ENCODE measurements at regions not wholly inside any gene's neighbourhood (a gene's known extent, or its start where the extent isn't known, plus 50 kb on each side); places are given as distances from the start of the nearest gene placed in this dataset.

DNA sequence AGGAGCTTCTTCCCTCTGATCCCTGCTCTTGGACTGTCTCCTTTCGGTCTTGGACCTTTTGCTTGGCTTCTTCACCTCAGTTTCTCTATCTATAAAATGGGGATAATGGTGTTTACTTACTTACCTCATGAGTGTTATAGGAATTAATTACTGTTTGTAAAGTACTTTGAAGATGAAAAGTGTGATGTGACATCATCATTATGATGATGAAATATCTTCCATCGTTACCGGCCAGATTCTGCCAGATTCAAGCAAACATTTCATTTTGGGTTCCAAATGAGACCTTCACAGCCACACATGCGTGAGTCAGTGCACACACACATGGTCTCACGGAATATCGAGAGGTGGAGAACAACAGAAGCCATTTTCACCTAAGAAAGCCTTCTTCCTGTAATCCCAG is 220.1 kb upstream of the RPL34 start:
- no peak for DNase-seq (ENCODE audit: low read depth in 2 of 2)

DNA sequence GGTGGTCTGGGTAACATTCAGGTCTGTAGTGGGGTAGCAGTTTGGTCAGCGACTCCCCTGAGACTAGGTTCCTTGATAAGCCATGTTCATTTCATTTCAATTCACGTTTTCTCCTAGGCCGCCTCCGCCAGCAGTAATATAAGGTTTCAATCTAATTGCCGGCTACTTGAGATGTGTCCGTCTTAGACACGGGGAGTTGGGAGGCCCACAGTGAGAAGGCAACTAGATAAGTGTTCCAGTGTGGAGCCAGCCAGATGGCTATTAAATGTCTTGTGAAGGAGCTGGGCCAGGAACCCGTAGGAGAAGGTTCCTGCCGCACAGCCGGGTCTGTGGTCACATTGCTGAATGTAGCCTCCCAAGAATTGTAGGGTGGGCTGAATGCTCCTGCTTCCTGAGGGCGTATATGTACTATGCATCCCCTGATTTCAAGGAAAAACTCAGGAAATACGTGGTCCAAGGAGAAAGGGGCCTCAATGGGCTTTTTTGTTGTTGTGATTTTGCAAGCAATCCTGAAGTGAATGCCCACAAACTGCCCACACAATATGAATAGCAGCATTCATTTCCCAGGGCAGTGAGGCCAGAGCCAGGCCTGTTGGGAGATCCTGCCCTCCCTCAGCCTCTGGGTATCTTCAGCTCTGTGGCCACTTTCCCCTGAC is 220.6 kb upstream of the RPL34 start:
- no peak for DNase-seq (ENCODE audit: low read depth in 2 of 2)

DNA sequence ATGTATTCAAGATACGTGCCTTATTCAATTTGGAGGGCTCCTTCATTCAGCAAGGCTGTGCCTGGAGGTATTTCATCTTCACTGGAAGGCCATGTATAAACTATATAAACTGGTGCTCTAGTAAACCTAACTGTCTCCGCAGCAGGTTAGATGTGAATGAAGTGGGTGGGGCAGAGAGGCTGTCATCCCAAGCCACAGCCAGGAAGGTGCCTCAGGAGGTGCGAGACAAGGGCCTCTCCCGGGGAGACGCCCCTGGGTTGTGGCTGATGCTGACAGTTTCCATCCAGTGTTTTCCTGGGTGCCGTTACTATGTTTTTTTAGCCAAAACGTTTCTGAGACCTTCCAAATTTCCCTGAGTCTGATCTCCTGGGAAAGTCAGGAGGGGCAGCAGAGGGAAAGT is 221.5 kb upstream of the RPL34 start:
- no peak for DNase-seq (ENCODE audit: low read depth in 2 of 2)

- DNase-seq (ENCODE audit: low read depth in 2 of 2), result no peak
Measured at GRCh38 chr4:108398316-108398715, 222.1 kb upstream of the RPL34 start.

DNA sequence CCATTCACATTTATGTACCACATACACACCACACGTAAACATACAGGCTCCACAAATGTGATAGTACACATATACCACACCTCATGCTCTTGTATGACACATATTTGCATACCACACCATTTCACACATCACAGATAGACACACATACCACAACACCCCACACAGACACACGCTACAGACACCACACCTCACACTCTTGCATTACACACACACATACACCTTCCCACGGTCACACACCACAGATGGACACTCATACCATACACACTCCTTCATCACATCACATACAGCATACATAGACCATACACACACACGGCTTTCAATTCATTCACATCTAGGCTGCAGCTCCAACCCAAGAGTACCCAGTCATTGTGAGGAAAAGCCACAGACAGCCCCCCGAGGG is 222.5 kb upstream of the RPL34 start:
- DNase-seq (ENCODE audit: low read depth in 2 of 2), result no peak

GRCh38 chr4:108396900-108397497 is 223.4 kb upstream of the RPL34 start:
- no peak for DNase-seq (ENCODE audit: low read depth in 2 of 2)

GRCh38 chr4:108395786-108396185 is 224.6 kb upstream of the RPL34 start:
- no peak for DNase-seq (ENCODE audit: low read depth in 2 of 2)

DNA sequence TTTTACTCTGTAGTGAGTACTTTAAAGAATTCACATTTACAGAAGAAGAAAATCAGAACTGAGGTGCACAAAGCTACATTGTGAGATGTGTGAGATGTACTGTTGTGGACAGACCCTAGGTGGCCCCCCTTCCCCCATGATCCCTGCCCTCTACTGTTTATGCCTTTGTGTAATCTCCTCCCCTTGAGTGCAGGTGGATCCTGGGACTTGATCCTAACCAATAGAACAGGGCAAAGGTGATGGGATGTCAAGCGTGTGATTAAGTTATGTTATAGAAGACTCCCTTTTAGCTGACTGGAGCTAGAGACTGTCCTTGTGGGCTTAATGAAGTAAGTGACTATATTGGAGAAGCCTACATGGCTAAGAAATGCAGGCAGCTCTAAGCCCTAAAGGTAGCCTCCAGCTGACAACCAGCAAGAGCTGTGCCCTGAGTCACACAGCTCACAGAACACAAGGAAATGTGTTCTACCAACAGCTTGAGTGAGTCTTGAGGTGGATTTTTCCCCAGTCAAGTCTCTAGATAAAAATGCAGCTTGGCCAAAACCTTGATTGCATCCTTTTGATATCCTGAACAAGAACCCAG is 225.2 kb upstream of the LEF1 start:
- DNase-seq (ENCODE audit: low read depth in 2 of 2), result no peak

DNA sequence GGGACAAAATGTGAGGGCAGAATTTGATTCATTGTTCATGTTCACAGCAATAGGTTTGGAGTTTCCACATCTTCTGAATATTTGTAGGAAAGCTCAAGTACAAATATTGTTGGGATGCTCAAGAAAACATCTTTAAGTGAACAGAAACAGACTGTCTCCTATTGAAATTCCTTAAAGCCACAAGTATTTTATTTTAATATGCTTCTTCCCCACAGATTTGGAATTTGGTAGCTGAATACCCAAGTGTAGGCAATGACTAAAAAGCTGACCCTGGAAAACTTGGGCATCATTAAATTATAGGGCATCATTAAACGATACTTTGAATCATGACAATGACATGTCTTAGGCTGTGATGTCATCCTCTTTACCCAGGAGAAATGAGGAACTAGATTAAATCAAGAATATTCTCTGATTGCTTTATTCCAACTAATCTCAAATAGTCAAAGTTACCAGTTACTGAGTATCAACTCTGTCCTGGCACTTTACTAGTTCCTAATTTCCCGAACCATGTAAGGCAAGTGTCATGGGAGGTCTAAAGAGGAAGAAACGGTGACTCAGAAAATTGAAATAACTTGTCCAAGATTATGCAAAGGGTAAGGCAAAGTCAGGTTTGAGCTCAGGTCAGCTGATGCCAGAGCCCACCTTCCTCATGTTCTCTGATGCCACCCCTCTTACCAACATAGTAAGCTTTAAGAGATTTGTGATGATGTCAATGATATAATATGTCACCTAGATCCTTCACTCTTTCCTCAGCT is 223.1 kb upstream of the LEF1 start:
- no peak for DNase-seq (ENCODE audit: low read depth in 2 of 2)

DNA sequence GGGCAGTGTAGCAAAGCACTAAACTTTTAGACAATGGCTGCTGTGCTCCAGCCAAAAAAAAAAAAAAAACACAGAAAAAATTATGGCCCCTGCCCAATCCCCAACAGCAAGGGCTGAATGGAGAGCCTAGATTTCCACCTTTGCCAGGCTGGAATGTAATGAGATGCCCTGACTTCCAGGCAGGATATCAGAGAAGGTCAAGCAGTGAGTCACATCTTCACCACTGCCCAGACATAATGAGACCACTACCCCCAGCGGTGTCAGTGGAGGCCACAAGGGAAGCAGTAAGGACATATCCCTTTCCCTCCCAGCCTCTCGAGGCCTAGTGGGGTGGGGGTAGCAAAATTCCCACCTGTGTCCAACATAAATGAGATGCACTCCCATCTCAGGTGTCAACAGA is 216.3 kb upstream of the LEF1 start:
- DNase-seq (ENCODE audit: low read depth in 2 of 2), result no peak

DNA sequence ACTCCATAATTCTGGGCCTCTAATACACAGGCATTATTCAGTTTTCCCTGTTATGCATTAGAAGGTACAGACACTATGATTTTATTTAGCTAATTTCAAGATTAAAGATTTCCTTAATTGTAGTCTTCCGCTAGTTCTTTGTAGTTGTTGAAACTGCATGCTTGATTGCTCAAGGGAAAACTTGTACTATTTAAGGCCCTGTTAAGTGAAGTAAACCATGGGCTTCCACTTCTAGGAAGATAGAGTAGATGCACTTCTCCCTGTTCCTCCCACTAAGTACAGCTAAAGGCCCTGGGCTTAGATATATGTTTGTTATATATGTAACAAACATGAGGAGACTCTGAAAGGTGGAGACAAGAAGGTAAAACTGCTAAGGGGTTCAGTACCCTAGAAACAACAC is 215.8 kb upstream of the LEF1 start:
- no peak for DNase-seq (ENCODE audit: low read depth in 2 of 2)

GRCh38 chr4:108383157-108383556 is 214.4 kb upstream of the LEF1 start:
- no peak for DNase-seq (ENCODE audit: low read depth in 2 of 2)

GRCh38 chr4:108382751-108383150 is 214.0 kb upstream of the LEF1 start:
- DNase-seq (ENCODE audit: low read depth in 2 of 2), result no peak

DNA sequence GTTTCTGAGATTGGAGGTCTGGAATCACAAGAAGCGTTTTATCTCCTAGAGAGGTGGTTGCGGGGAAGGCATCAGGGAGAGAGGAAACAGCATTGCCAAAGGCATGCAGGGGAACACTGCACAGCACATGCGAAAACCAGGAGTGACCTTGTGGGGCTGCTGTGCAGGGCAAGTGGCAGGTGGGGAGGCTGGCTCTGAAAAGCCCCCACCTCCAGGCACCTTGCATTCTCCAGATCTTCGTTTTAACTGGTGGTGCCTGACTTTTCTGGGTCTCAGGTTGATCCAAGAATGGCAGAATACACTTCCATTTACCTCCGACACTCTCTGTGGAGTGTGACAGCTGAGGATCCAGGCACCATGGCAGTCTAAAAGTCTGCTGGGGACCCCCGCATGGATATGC is 209.4 kb upstream of the LEF1 start:
- DNase-seq (ENCODE audit: low read depth in 2 of 2), result no peak

DNA sequence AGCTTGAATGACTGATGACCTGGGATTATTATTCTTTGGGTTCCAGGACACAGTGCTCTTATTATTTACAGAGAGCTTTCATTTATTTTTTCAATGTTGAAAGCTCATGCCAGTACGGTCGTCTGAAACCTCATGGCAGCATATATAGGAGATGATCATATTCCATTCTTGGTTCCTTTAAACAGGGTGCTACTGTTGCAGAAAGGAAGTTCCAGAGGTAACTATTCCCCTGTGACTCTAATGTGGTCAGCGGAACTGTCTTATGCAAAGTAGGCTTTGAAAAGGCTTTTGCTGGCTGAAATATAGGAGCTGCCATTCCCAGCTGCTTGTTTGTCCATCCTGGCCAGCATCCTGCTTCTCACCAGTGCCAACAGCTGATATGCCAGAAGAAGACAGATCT is 208.3 kb upstream of the LEF1 start:
- no peak for DNase-seq (ENCODE audit: low read depth in 2 of 2)

- no peak for DNase-seq (ENCODE audit: low read depth in 2 of 2)
Measured at GRCh38 chr4:108375434-108375833, 206.7 kb upstream of the LEF1 start.

DNA sequence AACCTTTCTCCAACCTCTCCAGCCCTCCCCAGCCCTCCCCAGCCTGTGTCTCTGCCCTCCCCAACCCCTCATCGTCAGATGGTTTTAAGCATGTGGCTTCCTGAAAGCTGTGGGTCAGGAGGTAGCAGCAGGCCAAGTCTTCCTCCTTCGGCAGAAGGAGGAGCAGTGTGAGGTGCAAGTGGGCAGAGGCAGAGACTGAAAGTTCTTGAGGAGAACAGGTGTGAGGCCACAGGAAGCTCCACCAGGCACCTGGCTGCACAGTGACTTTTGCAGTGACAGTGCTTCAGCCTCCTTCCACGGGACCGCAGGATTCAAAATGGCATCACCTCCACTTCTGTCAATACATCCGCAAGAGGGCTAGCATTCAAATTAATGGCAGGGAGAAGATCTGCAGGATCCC is 203.9 kb upstream of the LEF1 start:
- no peak for DNase-seq (ENCODE audit: low read depth in 2 of 2)

GRCh38 chr4:108371282-108371681 is 202.6 kb upstream of the LEF1 start:
- DNase-seq (ENCODE audit: low read depth in 2 of 2), result no peak

- peak; percentile 42 to 54 for DNase-seq (ENCODE audit: low read depth in 2 of 2)
Measured at GRCh38 chr4:108370291-108371141, 201.8 kb upstream of the LEF1 start.

- no peak for DNase-seq (ENCODE audit: low read depth in 2 of 2)
Measured at GRCh38 chr4:108369035-108369655, 200.4 kb upstream of the LEF1 start.

GRCh38 chr4:108367751-108368150 is 199.0 kb upstream of the LEF1 start:
- DNase-seq (ENCODE audit: low read depth in 2 of 2), result no peak

- DNase-seq (ENCODE audit: low read depth in 2 of 2), result no peak
Measured at GRCh38 chr4:108366716-108367115, 198.0 kb upstream of the LEF1 start.
